GM12878 (cell line): ENCODE measurements at regions not wholly inside any gene's neighbourhood (a gene's known extent, or its start where the extent isn't known, plus 50 kb on each side); places are given as distances from the start of the nearest gene placed in this dataset.

Source experiments
- ATAC-seq: fragments of 200-7000 bp; cut with Tn5 transposase; 3 replicates; pipeline ENCODE4 v1.9.1; 2020; ENCODE audit warnings: mild to moderate bottlenecking, moderate library complexity
- BruUV-seq: library from RNA; stranded (reverse); fragments of 400-500 nt; replicated peaks from 2 replicates; lab custom pipeline; 2021; lab: Mats Ljungman, UMichigan
- CTCF ChIA-PET: fragments of 300-600 bp; sonication (Branson Sonifier 250); formaldehyde crosslinking; extraction: SDS; loops from one replicate; lab custom pipeline; 2021; ENCODE audit warnings: inconsistent platforms; lab: Yijun Ruan, JAX
- POLR2A ChIA-PET: fragments of 350-600 bp; formaldehyde crosslinking; extraction: SDS; loops from one replicate; lab custom pipeline; 2021; ENCODE audit warnings: inconsistent platforms; lab: Charles Lee
- RAD21 ChIA-PET: fragments of 300-600 bp; sonication (Branson Sonifier 250); formaldehyde crosslinking; loops from one replicate; lab custom pipeline; 2023; ENCODE audit warnings: antibody characterized with exemption; ENCODE audit not compliant: unreplicated experiment; lab: Charles Lee
- SMC1A ChIA-PET: fragments of 300-600 bp; sonication (Branson Sonifier 250); formaldehyde crosslinking; loops from one replicate; lab custom pipeline; 2023; ENCODE audit not compliant: unreplicated experiment, uncharacterized antibody; lab: Charles Lee
- DNase-seq: peaks from one replicate; pipeline ENCODE4 v3.0.0-alpha.2; 2011; ENCODE audit warnings: low read depth, low spot score
- FAIRE-seq: peaks from 3 replicates; lab custom pipeline; 2011; peaks lifted over from hg19 to GRCh38; lab: Jason Lieb, UNC
- H2AFZ ChIP-seq: 2 replicates; pipeline ENCODE4 v1.6.0; 2011; ENCODE audit warnings: low read depth, low read length, control low read depth; ENCODE audit not compliant: control insufficient read depth
- H3K27ac ChIP-seq: 2 replicates; pipeline ENCODE4 v1.5.1; 2011; ENCODE audit warnings: control low read depth; ENCODE audit not compliant: control insufficient read depth, insufficient read depth
- H3K27me3 ChIP-seq, 2 experiments: replicated peaks in 1 of 2; 2 replicates each; pipeline versions ENCODE4 v1.6.0 to v1.6.1; 2011; ENCODE audit warnings: low read length in 1 of 2; ENCODE audit not compliant: control insufficient read depth in 2 of 2, insufficient read depth in 2 of 2
- H3K36me3 ChIP-seq, 2 experiments: 2 replicates each; pipeline ENCODE4 v1.5.1; 2011; ENCODE audit warnings: low read length in 1 of 2; ENCODE audit not compliant: control insufficient read depth in 2 of 2, insufficient read depth in 2 of 2
- H3K4me1 ChIP-seq: 2 replicates; pipeline ENCODE4 v1.6.1; 2011; ENCODE audit warnings: mild to moderate bottlenecking, low read length, moderate library complexity, mixed read lengths; ENCODE audit not compliant: control insufficient read depth, insufficient read depth
- H3K4me2 ChIP-seq: 2 replicates; pipeline ENCODE4 v1.6.0; 2011; ENCODE audit warnings: control low read depth; ENCODE audit not compliant: control insufficient read depth, insufficient read depth
- H3K4me3 ChIP-seq: fragments of 200-600 bp; sonication (generic); 2 replicates; pipeline ENCODE4 v1.5.1; 2016
- H3K79me2 ChIP-seq: 2 replicates; pipeline ENCODE4 v1.6.0; 2011; ENCODE audit warnings: low read length; ENCODE audit not compliant: control insufficient read depth, insufficient read depth
- H3K9ac ChIP-seq: 2 replicates; pipeline ENCODE4 v1.8.0; 2011; ENCODE audit warnings: low read length, control low read depth, mixed read lengths; ENCODE audit not compliant: control insufficient read depth, insufficient read depth
- H3K9me3 ChIP-seq: replicated peaks from 3 replicates; pipeline ENCODE4 v1.5.1; 2011; ENCODE audit warnings: mild to moderate bottlenecking, low read length; ENCODE audit not compliant: control insufficient read depth, insufficient read depth
- H4K20me1 ChIP-seq: 2 replicates; pipeline ENCODE4 v1.6.0; 2011; ENCODE audit not compliant: control insufficient read depth, insufficient read depth
- CREM ChIP-seq: IDR thresholded peaks from 2 replicates; pipeline ENCODE4 v1.6.1; 2014; ENCODE audit warnings: antibody characterized with exemption, low read depth
- FOS ChIP-seq: IDR thresholded peaks from 3 replicates; pipeline ENCODE4 v1.6.1; 2011; ENCODE audit warnings: borderline replicate concordance; ENCODE audit not compliant: insufficient read length; ENCODE audit errors: extremely low read depth
- HDGF ChIP-seq: fragments of 450-650 bp; IDR thresholded peaks from 2 replicates; pipeline ENCODE4 v1.6.1; 2016; ENCODE audit warnings: antibody characterized with exemption
- NR2C2 ChIP-seq: IDR thresholded peaks from 2 replicates; pipeline ENCODE4 v1.6.1; 2011; ENCODE audit warnings: borderline replicate concordance, low read depth; ENCODE audit not compliant: control insufficient read depth, insufficient read length
- SMAD1 ChIP-seq: fragments of 450-650 bp; IDR thresholded peaks from 2 replicates; pipeline ENCODE4 v1.6.1; 2018; ENCODE audit warnings: mild to moderate bottlenecking, low read depth; ENCODE audit not compliant: partially characterized antibody
- TCF7 ChIP-seq: IDR thresholded peaks from 2 replicates; pipeline ENCODE4 v1.6.1; 2014; ENCODE audit warnings: antibody characterized with exemption, borderline replicate concordance
- WGBS: methylation state at CpG from one replicate; pipeline ENCODE4 v1.1.6; 2016; ENCODE audit warnings: low lambda C conversion rate; ENCODE audit not compliant: insufficient replicate concordance, insufficient coverage; ENCODE audit errors: missing lambda C conversion rate; 5-methylcytosine and 5-hydroxymethylcytosine counted together
- in situ Hi-C: fragments of 300-500 bp; cut with MboI; formaldehyde crosslinking; loops from 9 replicates; pipeline ENCODE4 v1.14.3; 2018; ENCODE audit warnings: mixed read lengths
- intact Hi-C: fragments of 100-400 bp; cut with micrococcal nuclease; formaldehyde crosslinking; loops from one replicate; pipeline ENCODE4 v1.14.2; 2022; ENCODE audit not compliant: unreplicated experiment
- TF ChIP-seq, protein P1 (sequence below): IDR thresholded peaks from 2 replicates; pipeline ENCODE4 v1.6.1; 2011; ENCODE audit warnings: borderline replicate concordance, low read depth, mild to moderate bottlenecking, moderate library complexity, mixed read lengths, low read length; ENCODE audit not compliant: insufficient read depth; ENCODE audit errors: extremely low read length

DNA sequence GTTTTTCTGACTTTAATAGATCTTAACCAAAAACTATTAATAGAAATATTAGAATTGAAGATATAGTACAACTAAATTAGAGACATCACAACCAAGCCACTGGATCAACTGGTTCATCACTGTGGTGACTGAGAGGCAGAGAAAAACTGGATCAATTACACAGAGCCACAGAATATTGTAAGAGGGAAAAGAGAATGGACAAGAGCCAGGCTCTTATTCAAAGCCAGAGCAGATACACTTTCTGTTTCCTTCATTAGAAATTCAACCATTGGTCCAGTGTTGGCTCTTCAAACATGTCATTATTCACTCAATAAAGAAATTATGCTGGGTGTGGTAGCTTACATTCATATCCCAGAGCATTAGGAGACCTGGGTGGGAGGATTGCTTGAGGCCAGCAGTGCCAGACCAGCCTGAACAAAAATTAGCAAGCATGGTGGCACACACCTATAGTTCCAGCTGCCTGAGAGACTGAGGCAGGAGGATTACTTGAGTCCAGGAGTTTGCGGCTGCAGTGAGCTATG is 295.1 kb downstream of the NEBL start:
- 93% methylated on average over 1 of the region's 1 CpG for WGBS
- Histone ChIP-seq H3K79me2 (no peaks in the 10 kb centered on the region), H3K27me3 (no peaks in the 10 kb centered on the region), H4K20me1 (no peaks in the 10 kb centered on the region), H2AFZ (no peak overlapping the region), H3K4me2 (no peak overlapping the region), H3K4me3 (no peak overlapping the region), H3K27ac (no peak overlapping the region), H3K9me3 (no peaks in the 10 kb centered on the region), H3K36me3 (no peaks in the 10 kb centered on the region), H3K9ac (no peak overlapping the region), H3K4me1 (no peaks in the 10 kb centered on the region)
- SMC1A ChIA-PET: no interaction called here
- DNase-seq (no peak), FAIRE-seq (no peak), ATAC-seq (no peak)
- in situ Hi-C loops: no loop called here
- CTCF ChIA-PET: no interaction called here
- intact Hi-C loops: no loop called here
- POLR2A ChIA-PET: no interaction called here
- no TSS peak for BruUV-seq
- TF ChIP-seq NR2C2 (no peak), SMAD1 (no peak)
- TF ChIP-seq, all 136 proteins: peak for 0
- RAD21 ChIA-PET: no interaction called here

DNA sequence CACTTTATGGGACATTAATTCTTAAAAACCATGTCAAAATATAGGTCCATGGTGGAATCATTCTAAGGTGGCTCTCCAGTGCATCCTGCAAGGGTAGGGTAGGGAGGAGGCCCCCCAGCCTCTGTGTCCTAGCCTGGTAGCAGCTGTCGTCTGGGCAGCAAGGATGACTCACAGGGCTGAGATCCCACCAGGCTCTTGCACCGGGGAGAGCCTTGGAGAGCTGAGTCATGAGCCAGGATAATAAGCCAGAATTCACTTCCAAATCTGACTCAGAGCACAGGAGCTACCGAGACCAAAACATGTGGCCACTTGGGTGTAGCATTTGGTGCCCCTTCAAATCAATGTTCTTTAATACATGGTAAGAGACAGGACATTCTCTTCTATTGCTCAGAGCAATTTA is 298.5 kb downstream of the NEBL start:
- FAIRE-seq: no peak
- DNase-seq: no peak
- Histone ChIP-seq H3K9ac (no peak overlapping the region), H3K9me3 (no peaks in the 10 kb centered on the region), H3K36me3 (no peaks in the 10 kb centered on the region), H4K20me1 (no peaks in the 10 kb centered on the region), H3K79me2 (no peaks in the 10 kb centered on the region), H3K4me3 (no peak overlapping the region), H2AFZ (no peak overlapping the region), H3K4me1 (no peaks in the 10 kb centered on the region), H3K27me3 (no peaks in the 10 kb centered on the region), H3K27ac (no peak overlapping the region), H3K4me2 (no peak overlapping the region)
- no TSS peak for BruUV-seq
- intact Hi-C loops (no loop called here), in situ Hi-C loops (no loop called here)
- ChIA-PET CTCF (interaction anchor here (0.6 kb wide), 1 partner anchor 1478 kb away, joined by 3 read pairs; no protein-coding TSS in a partner anchor), SMC1A (interaction anchor here (1.2 kb wide), 1 partner anchor 13 kb away, joined by 4 read pairs; no protein-coding TSS in a partner anchor), POLR2A (no interaction called here), RAD21 (no interaction called here)
- no peak for ATAC-seq
- 15% methylated on average over 3 of the region's 3 CpGs for WGBS
- TF ChIP-seq FOS: no peak
- no peak for TF ChIP-seq TCF7
- no peak for TF ChIP-seq HDGF
- no peak for TF ChIP-seq CREM
- TF ChIP-seq, protein P1, sequence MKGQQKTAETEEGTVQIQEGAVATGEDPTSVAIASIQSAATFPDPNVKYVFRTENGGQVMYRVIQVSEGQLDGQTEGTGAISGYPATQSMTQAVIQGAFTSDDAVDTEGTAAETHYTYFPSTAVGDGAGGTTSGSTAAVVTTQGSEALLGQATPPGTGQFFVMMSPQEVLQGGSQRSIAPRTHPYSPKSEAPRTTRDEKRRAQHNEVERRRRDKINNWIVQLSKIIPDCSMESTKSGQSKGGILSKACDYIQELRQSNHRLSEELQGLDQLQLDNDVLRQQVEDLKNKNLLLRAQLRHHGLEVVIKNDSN: no peak
